GM18511 (cell line): ENCODE measurements at regions not wholly inside any gene's neighbourhood (a gene's known extent, or its start where the extent isn't known, plus 50 kb on each side); places are given as distances from the start of the nearest gene placed in this dataset.

Source experiments
- ATAC-seq: cut with Tn5 transposase; IDR thresholded peaks from one replicate; pipeline ENCODE4 v1.9.1; 2021; ENCODE audit warnings: mild to moderate bottlenecking, moderate library complexity; ENCODE audit not compliant: unreplicated experiment

DNA sequence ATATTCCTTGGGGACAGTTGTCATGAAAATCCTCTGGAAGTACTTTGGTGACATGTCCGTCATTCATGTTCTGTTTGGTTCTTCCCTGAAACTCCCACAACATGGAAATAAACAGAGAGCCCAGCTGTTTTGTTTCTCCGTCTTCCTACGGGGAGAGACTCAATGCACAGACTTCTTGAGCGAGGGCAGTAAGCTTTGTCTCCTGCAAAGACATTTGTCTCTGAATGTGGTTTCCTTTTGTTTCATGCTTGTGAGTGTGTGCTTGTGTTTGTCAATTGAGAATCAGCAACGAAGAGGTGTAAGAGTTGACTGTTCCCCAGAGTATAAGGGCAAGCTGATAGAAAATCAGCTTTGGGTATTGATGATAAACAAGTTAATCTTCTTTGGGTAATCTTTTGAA, 643.0 kb upstream of the RBFOX1 start:
- no peak for ATAC-seq

DNA sequence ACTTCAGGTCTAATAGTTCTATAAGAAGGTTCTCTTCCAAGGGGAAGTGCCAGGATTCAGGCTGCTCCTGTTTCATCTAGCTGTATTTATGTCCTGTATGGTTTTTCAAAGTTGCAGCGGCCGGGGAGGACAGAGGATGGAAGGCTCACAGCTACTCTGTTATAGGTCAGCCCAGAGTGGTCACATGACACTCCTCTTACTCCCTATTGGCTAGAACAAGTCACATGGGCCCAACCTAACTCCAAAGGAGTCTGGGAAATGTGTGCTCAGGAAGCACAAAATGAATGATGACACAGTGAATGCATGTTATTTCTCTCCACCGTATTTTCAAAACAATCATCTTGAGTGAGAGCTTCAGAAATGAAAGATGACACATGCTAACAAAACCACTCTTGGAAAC, 645.1 kb upstream of the RBFOX1 start:
- no peak for ATAC-seq

DNA sequence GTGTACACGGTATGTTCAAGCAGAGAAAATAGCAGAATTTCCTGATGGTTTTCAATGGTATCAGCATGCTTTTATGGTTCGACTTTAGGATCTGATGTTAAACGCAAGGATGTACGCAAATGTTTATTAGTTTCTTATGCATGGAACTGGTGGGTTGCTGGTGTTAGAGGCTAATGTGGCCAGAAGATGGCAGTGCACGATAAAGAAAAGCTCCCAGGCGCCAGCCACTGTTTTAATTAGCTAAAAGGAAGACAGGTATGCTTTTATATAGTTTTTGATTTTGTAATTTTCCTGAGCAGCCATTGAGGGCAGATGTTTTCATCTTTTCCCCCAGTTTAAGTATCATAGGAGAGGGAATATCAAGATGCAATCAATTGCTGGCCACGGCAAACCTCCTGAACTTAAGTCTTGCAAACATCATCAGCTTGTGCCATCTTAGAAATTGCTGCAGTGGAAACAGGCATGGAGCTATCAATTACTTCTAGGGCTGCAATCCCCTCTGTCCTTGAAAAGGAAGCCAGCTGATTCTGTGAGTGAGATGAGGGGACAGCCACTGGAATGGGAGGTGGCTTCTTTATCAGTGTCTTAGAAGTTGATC, 648.5 kb upstream of the RBFOX1 start:
- no peak for ATAC-seq

DNA sequence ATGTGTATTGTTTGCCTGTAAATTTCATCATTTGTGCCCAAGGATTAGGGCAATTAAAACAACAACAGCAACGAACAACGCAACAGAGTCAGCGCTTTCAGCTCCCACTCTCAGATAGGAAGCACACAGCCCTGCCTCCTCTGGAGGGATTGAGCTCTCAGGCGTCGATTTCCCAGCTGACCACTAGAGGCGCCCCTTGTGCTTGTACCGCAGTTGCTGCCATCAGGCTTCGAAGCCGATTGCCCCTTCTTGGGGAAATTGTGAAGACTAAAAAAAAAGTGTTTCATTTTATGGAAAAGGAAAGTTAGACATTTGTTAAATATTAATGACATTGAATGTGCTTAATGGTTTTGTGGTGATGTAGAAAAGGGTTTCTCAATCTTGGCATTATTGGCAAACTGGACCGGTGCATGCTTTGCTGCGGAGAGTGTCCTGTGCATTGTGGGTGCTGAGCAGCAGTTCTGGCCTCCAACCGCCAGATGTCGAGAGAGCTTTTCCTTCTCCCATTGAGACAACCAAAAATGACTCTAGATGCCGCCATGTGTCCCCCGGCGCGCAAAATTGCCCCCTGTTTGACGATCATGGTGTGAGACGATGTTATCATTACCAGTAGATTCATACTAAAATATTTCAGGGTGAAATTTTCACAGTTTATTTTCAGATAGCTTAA, 650.4 kb upstream of the RBFOX1 start:
- no peak for ATAC-seq

DNA sequence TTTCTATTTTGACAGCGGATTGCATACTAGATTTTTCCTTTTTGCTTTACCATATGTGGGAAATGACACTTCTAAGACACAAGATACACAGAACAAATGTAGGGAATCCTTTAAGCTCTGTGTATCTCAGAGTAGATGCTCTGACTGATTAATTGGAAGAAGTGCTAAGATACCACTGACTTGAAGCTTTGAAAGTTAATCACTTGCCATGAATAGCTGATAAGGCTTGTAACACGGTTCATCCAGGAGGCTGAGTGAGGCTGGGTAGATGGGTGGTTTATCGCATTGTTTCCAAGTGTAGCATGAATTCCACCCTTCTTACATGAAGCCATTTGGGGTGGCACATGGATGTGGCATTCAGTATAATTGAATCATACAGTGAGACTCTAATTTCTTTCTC, 654.1 kb upstream of the RBFOX1 start:
- ATAC-seq: no peak

DNA sequence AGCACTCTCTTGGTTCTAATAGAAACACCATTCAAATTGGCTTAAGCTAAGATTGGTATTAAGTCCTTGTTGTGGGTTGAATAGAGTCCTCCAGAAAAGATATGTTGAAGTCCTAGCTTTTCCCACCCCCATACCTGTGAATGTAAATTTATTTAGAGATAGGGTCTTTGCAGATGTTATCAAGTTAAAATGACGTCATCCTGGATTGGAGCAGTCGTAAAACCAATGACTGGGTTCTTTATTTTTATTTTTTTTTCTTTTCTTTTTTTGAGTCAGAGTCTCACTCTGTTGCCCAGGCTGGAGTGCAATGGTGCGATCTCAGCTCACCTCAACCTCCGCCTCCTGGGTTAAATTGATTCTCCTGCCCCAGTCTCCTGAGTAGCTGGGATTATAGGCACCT, 658.6 kb upstream of the RBFOX1 start:
- no peak for ATAC-seq

DNA sequence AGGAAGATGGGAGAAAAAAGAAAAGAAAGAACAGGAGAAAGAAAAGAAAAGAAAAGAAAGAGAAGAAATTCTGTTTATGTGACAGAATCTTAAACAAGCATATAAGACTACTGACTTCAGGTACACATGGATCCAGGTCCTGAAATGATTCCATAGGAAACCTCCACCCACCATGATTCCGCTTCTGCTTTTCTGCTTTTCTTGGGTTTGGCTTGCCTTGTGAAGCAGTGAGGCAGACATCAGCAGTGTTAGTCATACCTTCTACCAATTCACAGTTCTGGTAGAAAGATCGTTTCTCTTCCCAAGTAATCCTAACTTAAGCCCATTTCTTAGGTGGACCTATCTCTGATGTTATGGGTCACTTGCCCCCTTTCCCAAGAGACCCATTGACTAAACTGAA, 660.1 kb upstream of the RBFOX1 start:
- no peak for ATAC-seq

DNA sequence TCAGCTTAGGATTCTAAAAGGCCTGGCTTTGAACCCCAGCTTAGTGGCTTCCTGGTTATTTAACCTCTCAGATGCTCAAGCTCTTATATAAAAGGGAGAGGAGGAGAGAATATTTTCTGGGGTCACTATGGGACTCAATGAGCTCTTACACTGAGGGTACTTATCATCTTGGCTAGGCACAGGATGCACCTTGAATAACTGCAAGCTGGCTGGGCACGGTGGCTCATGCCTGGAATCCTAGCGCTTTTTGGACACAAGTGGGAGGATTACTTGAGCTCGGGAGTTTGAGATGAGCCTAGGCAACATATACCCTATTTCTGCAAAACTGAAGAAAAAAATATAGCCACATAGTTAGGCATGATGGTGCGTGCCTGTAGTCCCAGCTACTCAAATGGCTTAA, 665.3 kb upstream of the RBFOX1 start:
- ATAC-seq: no peak

DNA sequence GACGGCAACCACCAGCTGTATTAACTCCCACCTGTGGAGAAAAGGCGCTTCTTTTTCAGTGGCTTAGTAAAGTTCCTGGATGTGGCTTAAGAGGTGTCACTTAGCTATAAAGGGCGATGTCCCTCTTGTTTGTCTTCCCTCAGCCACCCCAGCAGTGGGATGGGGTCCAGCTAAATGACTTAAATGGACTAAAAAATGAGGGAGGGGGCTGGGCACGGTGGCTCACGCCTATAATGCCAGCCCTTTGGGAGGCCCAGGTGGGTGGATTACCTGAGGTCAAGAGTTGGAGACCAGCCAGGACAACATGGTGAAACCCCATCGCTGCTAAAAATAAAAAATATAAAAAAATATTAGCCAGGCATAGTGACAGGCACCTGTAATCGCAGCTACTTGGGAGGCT, 667.5 kb upstream of the RBFOX1 start:
- ATAC-seq: no peak

DNA sequence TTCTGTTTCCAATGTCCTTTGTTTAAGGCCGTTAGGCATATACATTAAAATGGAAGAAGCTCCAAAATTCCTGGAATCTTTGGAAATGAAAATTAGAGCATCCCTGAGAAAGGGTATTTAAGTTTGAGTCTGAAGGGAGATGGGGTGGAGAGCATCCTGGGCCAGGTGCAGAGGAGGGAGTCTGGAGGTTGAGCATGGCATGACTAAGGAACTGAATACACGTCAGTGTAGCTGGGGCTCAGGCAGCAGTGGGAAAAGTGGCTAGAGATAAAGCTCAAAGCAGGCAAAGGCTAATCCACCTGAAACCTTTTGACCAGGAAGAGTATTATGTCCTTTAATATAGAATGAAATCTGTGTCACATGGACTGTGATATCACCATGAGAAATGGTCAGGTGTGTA, 669.0 kb upstream of the RBFOX1 start:
- ATAC-seq: no peak

DNA sequence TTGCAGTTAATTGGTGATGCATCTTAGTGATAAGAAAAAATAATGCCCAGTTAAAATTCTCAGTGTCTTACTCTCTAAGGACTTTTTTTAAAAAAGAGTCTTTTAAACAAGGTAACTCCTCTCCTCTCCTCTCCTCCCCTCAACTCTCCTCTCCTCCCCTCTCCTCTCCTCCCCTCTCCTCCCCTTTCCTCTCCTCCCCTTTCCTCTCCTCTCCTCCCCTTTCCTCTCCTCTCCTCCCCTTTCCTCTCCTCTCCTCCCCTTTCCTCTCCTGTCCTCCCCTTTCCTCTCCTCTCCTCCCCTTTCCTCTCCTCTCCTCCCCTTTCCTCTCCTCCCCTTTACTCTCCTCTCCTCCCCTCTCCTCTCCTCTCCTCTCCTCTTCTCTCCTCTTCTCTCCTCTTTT, 675.9 kb upstream of the RBFOX1 start:
- ATAC-seq: no peak

DNA sequence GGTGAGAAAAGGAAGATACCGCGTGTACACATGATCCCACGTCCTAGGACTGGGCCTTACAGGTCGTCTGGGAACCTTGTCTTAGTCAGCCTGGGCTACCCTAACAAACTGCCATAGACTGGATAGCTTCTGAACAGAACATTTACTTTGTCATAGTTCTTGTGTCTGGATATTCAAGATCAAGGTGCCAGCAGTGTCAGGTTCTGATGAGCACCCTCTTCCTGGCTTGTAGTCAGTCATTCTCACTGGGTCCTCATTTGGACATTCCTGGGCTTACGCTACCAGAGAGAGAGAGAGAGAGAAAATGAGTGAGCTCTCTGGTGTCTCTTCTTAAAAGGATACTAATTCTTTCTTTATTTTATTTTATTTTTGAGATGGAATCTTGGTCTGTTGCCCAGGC, 685.8 kb upstream of the RBFOX1 start:
- no peak for ATAC-seq

DNA sequence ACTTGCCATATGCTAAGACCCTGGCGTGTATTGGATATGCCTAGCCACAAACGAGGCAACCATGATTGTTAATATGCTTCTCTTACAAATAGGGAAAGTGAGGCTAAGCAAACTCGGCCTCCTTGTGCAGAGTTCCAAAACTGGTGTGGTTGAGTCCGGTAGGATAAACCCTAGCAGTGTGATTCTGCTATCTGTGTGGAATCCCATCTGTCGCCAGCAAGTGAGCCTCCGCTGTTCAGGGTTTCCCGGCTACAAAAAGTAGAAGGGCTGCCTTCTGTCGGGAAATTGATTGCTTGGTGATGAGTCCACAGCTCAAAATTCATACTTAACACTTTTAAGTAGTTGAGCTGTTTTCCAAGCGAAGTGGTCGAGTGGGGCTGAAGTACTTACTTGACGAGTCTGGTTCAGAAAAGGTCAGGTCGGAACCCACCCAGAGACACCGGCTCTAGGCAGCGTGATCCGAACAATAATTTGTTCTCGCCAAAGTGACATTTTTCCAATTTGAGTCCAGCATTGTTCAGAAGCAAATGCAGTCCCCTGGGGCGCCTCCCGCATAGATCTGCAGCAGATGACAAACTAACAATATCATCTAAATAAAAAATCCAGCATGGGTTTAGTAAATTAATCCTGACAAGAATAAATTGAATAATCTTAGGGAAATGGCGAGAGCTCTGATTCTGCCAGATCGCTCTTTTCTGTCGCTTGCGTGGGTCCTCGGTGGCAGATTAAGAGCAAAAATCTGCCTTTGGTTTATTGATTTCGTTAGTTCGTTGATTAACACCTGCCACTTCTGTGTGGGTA, 686.7 kb upstream of the RBFOX1 start:
- no peak for ATAC-seq

DNA sequence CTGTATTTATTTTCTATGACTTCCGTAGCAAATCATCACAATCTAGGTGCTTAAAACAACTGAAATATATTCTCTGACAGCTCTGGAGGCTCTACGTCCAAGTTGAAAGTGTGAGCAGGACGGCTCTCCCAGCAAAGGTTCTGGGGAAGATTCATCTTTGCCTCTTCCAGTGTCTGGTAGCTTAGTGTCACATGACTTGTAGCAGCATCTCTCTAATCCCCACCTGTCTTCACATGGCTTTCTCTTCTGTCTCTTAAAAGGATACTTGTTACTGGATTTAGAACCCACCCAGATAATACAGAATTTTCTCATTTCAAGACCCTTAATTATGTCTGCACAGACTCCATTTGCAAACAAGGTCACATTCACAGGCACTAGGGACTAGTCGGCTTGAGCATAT, 687.7 kb upstream of the RBFOX1 start:
- no peak for ATAC-seq

DNA sequence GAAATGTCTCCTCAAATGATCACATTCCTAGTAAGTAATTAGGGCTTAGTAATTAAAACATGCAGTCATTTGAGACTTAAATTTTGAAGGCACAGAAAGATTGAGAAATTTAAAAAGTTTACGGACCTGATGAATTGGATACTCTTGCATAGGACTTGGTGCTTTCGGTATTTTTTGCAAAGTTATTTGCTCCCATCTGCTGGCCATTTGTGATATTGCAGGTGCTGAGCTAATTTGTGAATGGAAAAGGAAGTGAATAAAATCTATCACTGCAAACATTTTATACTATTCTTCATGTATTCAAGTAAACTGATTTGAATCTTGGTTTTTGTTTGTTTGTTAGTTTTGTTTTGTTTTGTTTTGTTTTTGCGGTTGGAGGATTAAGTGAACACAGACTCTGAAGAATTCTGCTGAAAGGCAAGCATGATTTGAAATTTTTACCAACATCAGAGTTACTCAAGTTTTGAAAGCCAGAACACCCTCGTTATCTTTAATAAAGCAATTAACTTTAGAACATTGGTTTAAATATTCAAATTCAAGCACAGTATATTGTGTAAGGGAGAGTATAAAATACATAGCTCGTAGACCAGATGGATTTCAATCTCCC, 689.5 kb upstream of the RBFOX1 start:
- no peak for ATAC-seq

DNA sequence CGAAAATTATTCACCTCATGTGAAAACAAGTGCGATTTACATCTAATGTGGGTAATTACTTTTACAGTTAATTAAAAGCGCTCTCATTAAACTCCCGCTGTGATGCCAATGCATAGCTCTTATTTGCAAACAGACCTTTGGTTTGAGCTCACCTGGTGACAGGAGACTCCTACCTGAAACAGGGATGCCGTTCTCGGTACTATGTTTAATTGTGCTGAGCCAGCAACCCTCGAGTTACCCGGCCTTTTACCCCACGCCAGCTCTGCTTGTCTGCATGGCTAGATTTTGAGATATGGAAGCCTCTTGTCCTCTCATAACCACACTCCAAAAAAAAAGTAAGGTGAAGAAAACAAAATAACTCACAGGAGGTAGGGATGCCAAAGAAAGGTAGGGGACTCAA, 690.4 kb upstream of the RBFOX1 start:
- no peak for ATAC-seq

DNA sequence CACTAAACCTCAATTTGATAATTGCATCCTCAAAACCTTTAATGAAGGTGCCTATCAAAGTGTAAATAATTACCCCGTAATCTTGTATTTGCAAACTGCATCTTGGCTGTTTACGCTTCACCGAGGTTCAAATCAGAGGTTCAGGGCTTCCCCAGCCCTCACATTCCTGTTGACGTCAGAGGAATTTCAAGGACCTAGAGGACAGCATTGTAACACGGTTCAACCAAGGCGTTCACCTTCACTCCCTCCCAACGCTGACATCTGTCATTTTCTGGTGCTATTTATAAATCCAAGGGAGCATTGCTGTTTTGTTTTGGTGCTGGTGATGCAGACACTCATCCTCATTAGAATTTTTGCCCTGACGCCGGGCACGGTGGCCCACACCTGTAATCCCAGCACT, 691.6 kb upstream of the RBFOX1 start:
- no peak for ATAC-seq

DNA sequence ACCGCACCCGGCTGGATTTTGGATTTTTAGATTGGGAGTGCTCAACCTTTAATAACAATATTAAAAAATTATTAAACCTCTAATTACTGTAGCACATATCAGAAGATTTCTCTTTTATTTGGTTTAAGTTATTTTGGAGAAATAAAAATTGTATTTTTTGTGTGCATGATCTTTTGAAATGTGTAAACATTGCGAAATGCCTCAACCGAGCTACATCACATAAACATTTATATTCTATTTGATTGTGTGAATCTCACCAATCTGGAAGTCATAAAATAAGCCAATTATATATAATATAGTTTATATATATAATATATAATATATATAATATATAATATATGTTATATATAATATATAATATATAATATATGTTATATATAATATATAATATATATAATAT, 696.2 kb upstream of the RBFOX1 start:
- ATAC-seq: no peak

DNA sequence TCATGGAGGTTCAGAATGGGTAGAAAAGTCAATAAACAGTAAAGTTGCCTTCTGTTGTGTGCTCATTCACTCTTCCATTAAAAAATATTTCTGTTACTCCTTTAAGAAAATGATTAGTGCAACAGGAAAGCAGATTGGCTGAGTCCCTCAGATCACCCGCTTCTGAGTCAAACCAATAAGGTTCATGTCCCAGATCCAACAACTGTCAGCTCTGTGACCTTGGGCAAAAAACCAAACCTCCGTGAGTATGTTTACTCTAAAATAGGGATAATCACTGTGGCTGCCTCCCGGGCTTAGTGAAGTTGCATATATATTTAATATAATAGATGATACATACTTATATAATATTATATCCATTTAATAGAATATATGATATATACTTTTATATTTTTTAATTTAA, 698.5 kb upstream of the RBFOX1 start:
- ATAC-seq: no peak

DNA sequence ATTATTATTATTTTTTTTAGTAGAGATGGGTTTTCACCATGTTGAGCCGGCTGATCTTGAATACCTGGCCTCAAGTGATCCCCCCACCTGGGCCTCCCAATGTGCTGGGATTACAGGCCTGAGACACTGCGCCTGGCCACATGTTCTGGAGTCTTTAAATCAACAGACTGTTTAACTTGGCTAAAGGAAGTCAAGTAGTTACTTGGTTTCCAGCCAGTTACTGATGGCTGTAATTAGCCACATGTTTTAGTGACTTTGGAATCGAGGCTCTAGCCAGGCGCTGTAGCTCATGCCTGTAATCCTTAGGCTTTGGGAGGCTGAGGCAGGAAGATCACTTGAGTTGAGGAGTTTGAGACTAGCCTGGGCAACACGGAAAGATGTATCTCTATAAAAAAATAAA, 699.2 kb upstream of the RBFOX1 start:
- no peak for ATAC-seq

DNA sequence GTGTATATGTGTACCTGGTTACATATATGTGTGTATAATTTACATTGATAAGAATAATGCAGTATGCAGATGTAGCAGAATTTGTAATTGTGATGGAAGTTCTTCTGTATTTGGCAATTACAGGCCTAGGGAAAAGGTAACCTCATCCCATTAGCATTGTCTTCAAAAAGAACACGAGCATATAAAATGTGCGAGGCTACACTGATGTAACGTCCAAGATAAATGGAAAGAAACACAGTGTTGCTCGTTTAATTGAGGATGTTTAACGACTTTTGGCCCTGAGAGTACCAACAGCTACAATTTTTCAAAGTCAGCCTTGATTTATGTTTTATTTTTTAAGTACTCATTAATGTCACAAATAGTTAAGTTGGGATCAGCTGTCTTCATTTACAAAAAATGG, 703.5 kb upstream of the RBFOX1 start:
- ATAC-seq: no peak

DNA sequence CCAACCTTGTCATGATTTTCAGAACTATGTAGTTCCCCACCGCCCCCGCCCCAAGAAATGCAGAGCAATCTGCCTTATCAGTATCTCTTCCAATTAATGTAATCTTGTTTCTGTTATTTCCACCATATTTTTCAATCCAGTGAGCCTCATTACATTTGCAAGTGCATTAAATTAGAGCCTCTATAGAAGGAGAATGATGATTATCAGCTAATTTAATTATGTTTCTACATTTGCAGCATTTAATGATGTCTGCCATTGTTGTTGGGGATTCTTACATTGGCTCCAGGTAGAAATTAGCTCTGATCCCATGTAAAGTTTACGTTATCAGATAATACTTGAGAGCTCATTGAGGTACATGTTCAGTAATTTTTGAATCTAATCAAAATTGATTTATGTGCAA, 707.0 kb upstream of the RBFOX1 start:
- ATAC-seq: no peak
